Osteoblast (primary cell): ENCODE measurements at regions not wholly inside any gene's neighbourhood (a gene's known extent, or its start where the extent isn't known, plus 50 kb on each side); places are given as distances from the start of the nearest gene placed in this dataset.
A peak's percentile ranks its signal among the peaks of the same experiment; 100 is the strongest.

Experiments used
- DNase-seq: peaks from one replicate; pipeline ENCODE4 v3.0.0; 2011; ENCODE audit warnings: low spot score, mixed read lengths; ENCODE audit not compliant: insufficient read length; ENCODE audit errors: missing footprints
- H2AFZ ChIP-seq: 2 replicates; pipeline ENCODE4 v1.6.0; 2011; ENCODE audit warnings: mild to moderate bottlenecking, low read length
- H3K27ac ChIP-seq: 2 replicates; pipeline ENCODE4 v1.5.1; 2011; ENCODE audit warnings: mild to moderate bottlenecking, low read depth, low read length, moderate library complexity
- H3K27me3 ChIP-seq: 2 replicates; pipeline ENCODE4 v1.6.0; 2012; ENCODE audit warnings: mild to moderate bottlenecking, control low read depth, inconsistent platforms, low read length, moderate library complexity; ENCODE audit not compliant: insufficient read depth
- H3K36me3 ChIP-seq: 2 replicates; pipeline ENCODE4 v1.5.1; 2011; ENCODE audit warnings: mild to moderate bottlenecking, low read length, control low read depth, moderate library complexity; ENCODE audit not compliant: insufficient read depth
- H3K4me1 ChIP-seq: 2 replicates; pipeline ENCODE4 v1.5.1; 2011; ENCODE audit warnings: mild to moderate bottlenecking, low read length, control low read depth, moderate library complexity; ENCODE audit not compliant: insufficient read depth
- H3K4me2 ChIP-seq: 2 replicates; pipeline ENCODE4 v1.6.0; 2011; ENCODE audit warnings: mild to moderate bottlenecking, low read length; ENCODE audit not compliant: insufficient read depth
- H3K4me3 ChIP-seq: fragments of 200-600 bp; sonication (generic); 3 replicates; pipeline ENCODE4 v1.5.1; 2012; ENCODE audit warnings: mild to moderate bottlenecking, low read length, inconsistent platforms; ENCODE audit not compliant: insufficient read depth
- H3K79me2 ChIP-seq: 2 replicates; pipeline ENCODE4 v1.6.0; 2012; ENCODE audit warnings: mild to moderate bottlenecking, low read length, control low read depth, inconsistent platforms; ENCODE audit not compliant: insufficient read depth
- H3K9me3 ChIP-seq: 2 replicates; pipeline ENCODE4 v1.5.1; 2011; ENCODE audit warnings: low read depth, low read length, control low read depth
- H4K20me1 ChIP-seq: 2 replicates; pipeline ENCODE4 v1.6.0; 2012; ENCODE audit warnings: mild to moderate bottlenecking, low read length, control low read depth; ENCODE audit not compliant: insufficient read depth
- CTCF ChIP-seq: IDR thresholded peaks from 2 replicates; pipeline ENCODE4 v1.5.1; 2011; ENCODE audit warnings: mild to moderate bottlenecking, low read depth, low read length, moderate library complexity; ENCODE audit errors: extremely low read depth

GRCh38 chr3:110550511-110550910 lies 521.1 kb upstream of the NECTIN3 start:
- Histone ChIP-seq H3K4me1 (no peaks in the 10 kb centered on the region), H3K4me2 (no peak overlapping the region), H3K79me2 (no peaks in the 10 kb centered on the region), H4K20me1 (no peaks in the 10 kb centered on the region), H3K27ac (no peak overlapping the region), H3K36me3 (no peaks in the 10 kb centered on the region), H3K27me3 (no peaks in the 10 kb centered on the region), H3K9me3 (no peaks in the 10 kb centered on the region), H2AFZ (no peak overlapping the region), H3K4me3 (no peak overlapping the region)
- DNase-seq = no peak
- TF ChIP-seq CTCF = no peak

DNA sequence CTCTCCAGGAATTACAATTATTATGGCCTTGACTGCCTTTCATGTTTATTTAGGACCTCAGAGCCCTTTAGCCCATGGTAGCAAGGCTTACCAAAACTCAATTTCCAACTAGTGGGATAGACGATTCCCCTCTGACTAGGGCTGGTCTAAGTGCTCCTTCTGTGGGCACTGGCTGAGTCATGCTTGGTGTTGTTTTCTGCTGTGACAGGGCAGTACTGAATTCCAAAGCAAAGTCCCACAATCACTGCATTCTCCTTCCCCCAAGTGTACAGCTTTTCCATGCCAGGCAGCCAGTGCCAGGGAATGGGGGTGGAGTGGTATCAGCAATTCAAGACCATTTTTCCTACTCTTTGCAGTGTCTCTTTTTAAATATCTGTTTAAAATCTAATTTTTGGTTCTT lies 509.0 kb upstream of the NECTIN3 start:
- H4K20me1 ChIP-seq = no peaks in the 10 kb centered on the region
- no peak for TF ChIP-seq CTCF
- H3K27ac ChIP-seq = no peak overlapping the region
- H3K4me1 ChIP-seq = peaks cover 5% of the 10 kb centered on the region
- no peaks in the 10 kb centered on the region for H3K36me3 ChIP-seq
- no peaks in the 10 kb centered on the region for H3K27me3 ChIP-seq
- H3K79me2 ChIP-seq = no peaks in the 10 kb centered on the region
- DNase-seq = no peak
- H3K4me3 ChIP-seq = no peak overlapping the region
- H3K9me3 ChIP-seq = no peaks in the 10 kb centered on the region
- peak overlapping the region; percentile 7 for H2AFZ ChIP-seq
- H3K4me2 ChIP-seq = no peak overlapping the region

DNA sequence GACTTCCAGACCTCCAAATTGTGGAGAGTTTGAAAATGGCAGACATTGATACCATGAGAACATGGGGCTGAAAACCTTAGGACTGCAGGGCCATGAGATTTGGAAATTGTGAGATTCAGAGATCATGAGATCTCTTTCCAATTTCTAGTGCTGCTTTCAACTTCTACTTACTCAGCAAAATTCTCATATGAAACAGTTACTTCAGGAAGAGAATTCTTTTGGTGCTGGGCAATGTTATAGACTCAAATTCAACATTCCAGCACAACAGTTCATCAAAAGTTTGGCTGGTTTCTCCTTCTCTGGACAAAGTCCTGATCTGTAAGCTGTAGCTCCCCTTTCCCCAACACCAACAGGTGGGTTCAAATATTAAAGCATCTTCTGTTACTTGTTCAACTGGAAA lies 506.9 kb upstream of the NECTIN3 start:
- Histone ChIP-seq H3K9me3 (no peaks in the 10 kb centered on the region), H3K36me3 (no peaks in the 10 kb centered on the region), H3K27me3 (no peaks in the 10 kb centered on the region), H3K27ac (no peak overlapping the region), H3K4me1 (peaks cover 16% of the 10 kb centered on the region), H3K4me3 (no peak overlapping the region), H4K20me1 (no peaks in the 10 kb centered on the region), H2AFZ (peak overlapping the region; percentile 11), H3K79me2 (no peaks in the 10 kb centered on the region), H3K4me2 (no peak overlapping the region)
- TF ChIP-seq CTCF = no peak
- no peak for DNase-seq

DNA sequence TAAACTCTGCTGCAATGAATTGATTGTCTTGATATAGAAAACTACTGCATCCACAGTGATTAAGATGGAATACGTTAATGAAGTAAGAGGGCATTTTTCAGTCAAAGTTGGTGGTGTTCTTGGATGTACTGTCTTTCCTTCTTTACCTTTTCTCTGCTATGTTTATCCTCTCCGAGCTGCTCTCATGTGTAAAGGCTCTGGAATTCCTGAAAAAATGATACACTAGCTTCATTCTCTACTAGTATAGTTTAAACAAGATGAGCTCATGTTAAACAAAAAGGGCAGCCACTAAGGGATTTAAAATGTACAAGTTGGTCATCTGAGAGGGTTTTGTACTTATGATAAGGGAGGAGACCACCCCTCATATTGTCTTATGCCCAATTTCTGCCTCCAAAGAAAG lies 504.6 kb upstream of the NECTIN3 start:
- DNase-seq = no peak
- H3K79me2 ChIP-seq = no peaks in the 10 kb centered on the region
- peaks cover 16% of the 10 kb centered on the region for H3K4me1 ChIP-seq
- no peaks in the 10 kb centered on the region for H3K36me3 ChIP-seq
- H3K9me3 ChIP-seq = no peaks in the 10 kb centered on the region
- H2AFZ ChIP-seq = no peak overlapping the region
- H3K27ac ChIP-seq = no peak overlapping the region
- H3K27me3 ChIP-seq = no peaks in the 10 kb centered on the region
- H4K20me1 ChIP-seq = no peaks in the 10 kb centered on the region
- no peak for TF ChIP-seq CTCF
- H3K4me3 ChIP-seq = no peak overlapping the region
- no peak overlapping the region for H3K4me2 ChIP-seq
